SK-N-MC (cell line): ENCODE measurements at regions not wholly inside any gene's neighbourhood (a gene's known extent, or its start where the extent isn't known, plus 50 kb on each side); places are given as distances from the start of the nearest gene placed in this dataset.

Experiments used
- EZH2 ChIP-seq: fragments of 200-600 bp; sonication (generic); IDR thresholded peaks from one replicate; pipeline ENCODE4 v1.6.1; 2017; ENCODE audit warnings: antibody characterized with exemption
- POLR2AphosphoS5 ChIP-seq: IDR thresholded peaks from 2 replicates; pipeline ENCODE4 v1.6.1; 2012; ENCODE audit warnings: mild to moderate bottlenecking, low read depth, low read length, borderline replicate concordance

DNA sequence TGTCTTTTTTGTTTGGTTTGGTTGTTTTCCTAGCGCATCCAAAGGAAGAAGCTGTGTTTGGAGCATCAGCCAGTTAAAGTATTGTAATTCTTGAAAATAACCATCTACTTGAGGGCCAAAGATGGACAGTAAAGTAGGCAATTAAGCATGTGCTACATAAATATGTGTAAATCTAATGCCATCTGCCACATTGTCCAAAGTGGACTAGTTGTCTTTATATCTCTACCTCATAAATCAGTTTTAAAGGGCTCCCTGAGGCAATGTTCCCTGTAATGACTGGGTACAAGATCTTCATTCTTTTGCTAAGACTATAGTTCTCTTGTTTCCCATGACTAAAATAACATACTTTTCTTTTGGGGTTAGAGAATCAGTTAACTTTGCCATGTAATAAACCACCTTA is 460.0 kb upstream of the RARB start:
- TF ChIP-seq EZH2 (no peak), POLR2AphosphoS5 (no peak)
